Umbilical cord (tissue), 1 donor: ENCODE measurements at regions not wholly inside any gene's neighbourhood (a gene's known extent, or its start where the extent isn't known, plus 50 kb on each side); places are given as distances from the start of the nearest gene placed in this dataset.
"Not testable (repeated sequence)": the region's sequence is repeated elsewhere in the genome, so short reads cannot be mapped to it uniquely, and the experiment has no call there.

ENCODE experiments used
- DNase-seq: peaks from one replicate; pipeline ENCODE4 v3.0.0-alpha.2; 2015; ENCODE audit warnings: low spot score

- DNase-seq = no peak
These were observed 52.7 kb upstream of the PLA2G4A start for GRCh38 chr1:186775881-186776560.

GRCh38 chr1:186775036-186775435 lies 53.7 kb upstream of the PLA2G4A start:
- no peak for DNase-seq

- DNase-seq = no peak
These were observed 56.5 kb upstream of the PLA2G4A start for GRCh38 chr1:186772228-186772627.

DNA sequence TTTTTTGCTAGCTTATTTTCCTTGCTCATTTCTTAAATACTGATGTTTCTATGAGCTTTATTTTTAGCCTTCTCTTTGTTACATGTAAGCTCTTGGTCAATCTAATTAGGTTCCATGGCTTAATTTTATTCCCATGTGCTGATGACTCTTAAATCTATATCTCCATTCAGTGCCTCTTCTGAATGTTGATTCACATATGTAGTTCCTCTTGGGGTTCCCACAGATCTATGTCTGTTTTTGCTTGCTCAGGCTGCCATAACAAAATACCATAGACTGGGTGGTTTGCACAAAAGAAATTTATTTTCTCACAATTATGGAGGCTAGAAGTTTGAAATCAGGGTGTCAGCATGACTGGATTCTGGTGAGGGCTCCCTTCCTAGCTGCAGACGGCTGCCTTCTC lies 58.3 kb upstream of the PLA2G4A start:
- DNase-seq = no peak

GRCh38 chr1:186768906-186769305 lies 59.8 kb upstream of the PLA2G4A start:
- no peak for DNase-seq

DNA sequence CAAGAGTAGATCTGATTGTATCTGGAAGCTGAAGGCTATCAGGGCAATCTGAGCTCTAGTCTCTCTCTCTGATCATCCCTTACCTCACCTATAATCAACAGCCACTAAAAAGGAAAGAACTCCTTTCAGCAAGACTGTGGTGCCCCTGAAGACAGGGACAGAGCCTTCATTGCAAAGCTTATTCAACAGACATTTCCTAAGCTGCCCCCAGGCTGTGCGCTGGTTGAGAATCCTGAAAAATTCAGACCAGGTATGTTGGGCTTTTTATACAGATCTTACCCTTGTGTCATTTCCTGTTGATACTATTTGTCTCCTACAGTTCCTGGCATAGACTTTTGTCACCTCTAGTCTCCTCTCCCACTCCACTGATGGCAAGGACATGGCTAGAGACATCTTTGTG lies 63.3 kb upstream of the PLA2G4A start:
- no peak for DNase-seq

DNA sequence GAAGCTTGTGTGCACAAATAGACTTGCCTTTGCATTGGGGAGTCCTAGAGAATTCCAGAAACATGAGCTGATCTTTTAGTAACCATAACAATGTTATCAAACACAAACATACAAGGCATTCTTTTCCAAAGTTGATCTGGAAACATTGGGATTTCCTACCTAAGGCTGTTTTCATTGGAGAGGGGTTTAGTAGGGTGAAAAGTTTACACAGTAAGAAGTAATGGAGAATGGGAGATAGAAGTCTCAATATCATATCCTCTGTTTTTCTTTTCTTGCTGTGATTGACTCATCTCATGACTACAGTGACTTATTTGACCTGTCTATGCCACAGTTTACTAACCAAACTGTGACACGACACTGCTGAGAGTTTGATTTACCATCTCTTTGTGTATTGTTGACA lies 65.6 kb upstream of the PLA2G4A start:
- DNase-seq = peak; percentile 12

DNA sequence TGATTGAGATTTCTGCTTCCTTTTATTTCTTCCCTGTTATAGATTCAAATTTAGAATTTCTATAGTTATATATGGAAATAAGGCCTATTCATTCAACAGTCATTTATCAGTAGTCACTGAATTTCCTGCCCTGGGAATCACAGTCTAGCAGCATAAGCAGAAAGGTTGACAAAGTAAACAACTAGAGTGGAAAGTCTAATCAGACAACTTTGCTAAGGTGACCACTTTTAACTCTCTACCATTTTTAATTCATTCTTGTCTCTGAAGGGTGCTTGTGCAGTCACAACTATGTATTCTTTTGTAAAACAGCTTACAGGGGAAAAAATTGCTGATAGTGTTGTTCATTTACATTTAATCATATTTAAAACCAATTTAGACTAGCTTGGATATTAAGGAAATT lies 66.1 kb upstream of the PLA2G4A start:
- peak; percentile 6 for DNase-seq

GRCh38 chr1:186761358-186761757 lies 67.4 kb upstream of the PLA2G4A start:
- no peak for DNase-seq

- no peak for DNase-seq
These were observed 68.3 kb upstream of the PLA2G4A start for GRCh38 chr1:186760446-186760845.

DNA sequence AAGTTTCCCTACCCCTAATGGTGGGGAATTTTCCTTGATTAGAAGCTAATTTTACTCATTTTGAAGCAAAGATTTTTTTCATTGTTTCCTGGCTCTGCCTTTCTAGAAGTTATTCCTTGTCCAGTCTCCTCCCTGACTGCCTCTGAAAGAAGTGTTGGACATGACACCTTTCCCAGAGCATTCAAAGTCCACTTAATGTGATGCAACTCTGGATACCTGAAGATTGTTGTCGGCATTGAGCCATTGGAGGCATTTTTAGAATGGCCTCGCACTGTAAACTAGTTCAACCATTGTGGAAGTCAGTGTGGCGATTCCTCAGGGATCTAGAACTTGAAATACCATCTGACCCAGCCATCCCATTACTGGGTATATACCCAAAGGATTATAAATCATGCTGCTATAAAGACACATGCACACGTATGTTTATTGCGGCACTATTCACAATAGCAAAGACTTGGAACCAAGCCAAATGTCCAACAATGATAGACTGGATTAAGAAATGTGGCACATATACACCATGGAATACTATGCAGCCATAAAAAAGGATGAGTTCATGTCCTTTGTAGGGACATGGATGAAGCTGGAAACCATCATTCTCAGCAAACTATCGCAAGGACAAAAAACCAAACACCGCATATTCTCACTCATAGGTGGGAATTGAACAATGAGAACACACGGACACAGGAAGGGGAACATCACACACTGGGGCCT lies 69.7 kb upstream of the PLA2G4A start:
- not testable (repeated sequence) for DNase-seq

- DNase-seq = no peak
These were observed 70.9 kb upstream of the PLA2G4A start for GRCh38 chr1:186757851-186758250.

GRCh38 chr1:186754542-186755145 lies 74.1 kb upstream of the PLA2G4A start:
- DNase-seq = no peak

GRCh38 chr1:186753241-186753640 lies 73.0 kb upstream of the PTGS2 start:
- DNase-seq = no peak

- DNase-seq = no peak
These were observed 70.0 kb upstream of the PTGS2 start for GRCh38 chr1:186750257-186750656.

DNA sequence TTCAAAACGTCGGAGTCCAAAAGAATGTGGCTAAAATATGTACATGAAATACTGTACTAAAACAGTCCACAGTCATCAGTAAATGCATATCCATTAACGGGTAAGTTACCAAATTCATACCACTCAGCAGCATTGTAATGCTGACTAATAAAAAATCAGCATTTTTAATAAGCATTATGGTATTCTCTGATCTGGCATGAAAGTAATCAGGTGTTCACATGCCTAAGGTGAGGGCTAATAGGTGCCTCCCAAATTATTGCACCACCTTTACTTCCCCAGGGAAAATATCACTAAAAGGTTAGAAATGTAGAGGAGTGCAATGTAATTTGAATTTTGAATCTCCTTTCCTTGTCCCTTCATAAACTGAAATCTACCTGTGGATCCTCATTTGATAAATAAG lies 69.6 kb upstream of the PTGS2 start:
- DNase-seq = no peak

GRCh38 chr1:186747661-186748060 lies 67.4 kb upstream of the PTGS2 start:
- DNase-seq = no peak

GRCh38 chr1:186745531-186746146 lies 65.4 kb upstream of the PTGS2 start:
- DNase-seq = no peak

- no peak for DNase-seq
These were observed 61.4 kb upstream of the PTGS2 start for GRCh38 chr1:186741640-186742039.

DNA sequence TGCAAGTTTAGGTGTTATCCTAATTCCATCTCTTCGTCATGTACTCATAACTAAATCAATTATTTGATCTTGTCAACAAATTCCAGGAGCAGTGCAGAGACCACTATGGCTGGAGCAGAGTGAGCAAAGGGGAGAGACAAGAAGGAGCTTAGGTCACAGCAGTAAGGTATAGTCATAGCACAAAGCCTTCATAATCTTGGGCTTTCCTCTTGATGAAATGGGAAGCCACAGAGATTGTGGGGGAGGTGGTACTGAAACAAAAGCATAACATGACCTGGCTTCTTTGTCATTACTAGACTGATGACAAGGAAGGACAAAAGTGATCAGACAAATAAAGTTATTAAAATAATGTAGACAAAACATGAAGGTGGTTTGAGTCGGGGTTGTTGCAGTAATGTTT lies 60.1 kb upstream of the PTGS2 start:
- DNase-seq = no peak

DNA sequence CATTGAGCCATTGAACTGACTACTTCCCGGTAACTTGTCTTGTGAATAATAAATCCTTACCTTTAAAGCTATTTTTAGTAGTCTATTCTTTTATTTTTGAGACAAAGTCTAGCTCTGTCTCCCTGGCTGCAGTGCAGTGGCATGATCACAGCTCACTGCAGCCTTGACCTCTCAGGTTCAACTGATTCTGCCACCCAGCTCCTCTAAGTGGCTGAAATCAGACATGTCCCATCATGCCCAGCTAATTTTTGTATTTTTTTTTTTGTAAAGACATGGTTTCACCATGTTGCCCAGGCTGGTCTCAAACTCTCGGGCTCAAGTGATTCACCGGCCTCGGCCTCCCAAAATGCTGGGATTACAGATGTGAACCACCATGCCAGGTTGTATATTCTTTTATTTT lies 59.3 kb upstream of the PTGS2 start:
- DNase-seq = no peak

- DNase-seq = no peak
These were observed 58.7 kb upstream of the PTGS2 start for GRCh38 chr1:186738926-186739325.
